ENCODE measurements at regions not wholly inside any gene's neighbourhood (a gene's known extent, or its start where the extent isn't known, plus 50 kb on each side); places are given as distances from the start of the nearest gene placed in this dataset.

DNA sequence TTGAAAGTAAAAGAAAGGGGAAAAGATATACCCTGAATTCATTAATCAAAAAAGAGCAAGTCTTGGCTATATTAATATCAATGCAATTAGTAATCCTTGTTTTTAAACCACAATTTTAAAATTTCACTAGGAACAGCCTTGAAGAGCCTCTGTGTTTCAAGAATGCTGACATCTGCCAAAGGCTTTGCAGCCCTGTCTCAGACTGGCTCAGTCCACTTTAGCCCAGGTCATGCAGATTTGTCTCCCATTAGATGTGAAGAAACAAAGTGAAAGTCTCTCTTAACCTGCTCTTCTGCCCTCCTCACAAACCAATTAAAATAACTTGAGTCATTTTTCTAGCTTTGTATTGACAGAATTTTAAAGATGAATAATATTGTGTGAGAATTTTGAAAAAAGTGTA lies 102.7 kb upstream of the CARMIL1 start:
- H3K4me1 Mint-ChIP-seq (ENCODE audit: low read depth): peaks cover 41% of the 10 kb centered on the region

DNA sequence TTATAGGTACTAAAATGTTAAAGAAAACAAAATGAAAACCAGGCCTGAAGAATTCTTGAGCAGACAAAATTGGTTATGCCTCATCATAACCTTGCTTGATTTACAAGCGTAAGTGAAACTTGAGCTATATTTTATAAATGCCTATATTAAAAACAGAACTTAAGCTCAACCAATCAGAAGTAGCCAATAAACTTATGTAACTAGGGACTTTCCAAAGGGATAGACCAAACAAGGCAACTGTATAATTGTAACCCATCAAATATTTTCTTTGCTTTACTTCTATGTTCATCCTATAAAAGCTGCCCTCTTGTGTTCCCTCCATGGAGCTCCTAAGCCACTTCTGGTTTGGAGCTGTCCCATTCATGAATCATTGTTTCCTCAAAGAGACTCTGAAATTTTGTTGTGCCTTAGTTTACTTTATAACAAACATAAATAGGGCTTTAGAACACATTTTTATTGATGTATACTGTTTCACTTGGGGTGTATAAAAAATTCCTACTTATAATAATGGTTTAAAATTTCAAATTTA lies 101.6 kb upstream of the CARMIL1 start:
- POLR2A ChIA-PET: no interaction called here
- ATAC-seq (no peak), DNase-seq (no peak)
- CTCF ChIA-PET: interaction anchor here (0.7 kb wide), 1 partner anchor 39 kb away, joined by 3 read pairs; no protein-coding TSS in a partner anchor
- Mint-ChIP-seq H3K4me1 (ENCODE audit: low read depth) (peaks cover 42% of the 10 kb centered on the region), H3K4me3 (no peak overlapping the region), H3K27me3 (peaks cover 5% of the 10 kb centered on the region), H3K9me3 (no peaks in the 10 kb centered on the region), H3K27ac (no peak overlapping the region), H3K36me3 (ENCODE audit: low read depth) (no peaks in the 10 kb centered on the region)
- TF ChIP-seq, protein P1, sequence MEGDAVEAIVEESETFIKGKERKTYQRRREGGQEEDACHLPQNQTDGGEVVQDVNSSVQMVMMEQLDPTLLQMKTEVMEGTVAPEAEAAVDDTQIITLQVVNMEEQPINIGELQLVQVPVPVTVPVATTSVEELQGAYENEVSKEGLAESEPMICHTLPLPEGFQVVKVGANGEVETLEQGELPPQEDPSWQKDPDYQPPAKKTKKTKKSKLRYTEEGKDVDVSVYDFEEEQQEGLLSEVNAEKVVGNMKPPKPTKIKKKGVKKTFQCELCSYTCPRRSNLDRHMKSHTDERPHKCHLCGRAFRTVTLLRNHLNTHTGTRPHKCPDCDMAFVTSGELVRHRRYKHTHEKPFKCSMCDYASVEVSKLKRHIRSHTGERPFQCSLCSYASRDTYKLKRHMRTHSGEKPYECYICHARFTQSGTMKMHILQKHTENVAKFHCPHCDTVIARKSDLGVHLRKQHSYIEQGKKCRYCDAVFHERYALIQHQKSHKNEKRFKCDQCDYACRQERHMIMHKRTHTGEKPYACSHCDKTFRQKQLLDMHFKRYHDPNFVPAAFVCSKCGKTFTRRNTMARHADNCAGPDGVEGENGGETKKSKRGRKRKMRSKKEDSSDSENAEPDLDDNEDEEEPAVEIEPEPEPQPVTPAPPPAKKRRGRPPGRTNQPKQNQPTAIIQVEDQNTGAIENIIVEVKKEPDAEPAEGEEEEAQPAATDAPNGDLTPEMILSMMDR (IDR thresholded peaks at IDR 0.05): no peak
- intact Hi-C loops (cut with micrococcal nuclease): no loop called here

More for the DNA sequence above, 102.7 kb upstream of the CARMIL1 start:
- H3K4me3 Mint-ChIP-seq: no peak overlapping the region
- ATAC-seq: no peak
- H3K9me3 Mint-ChIP-seq: no peaks in the 10 kb centered on the region
- DNase-seq: no peak
- CTCF ChIA-PET: no interaction called here
- intact Hi-C loops (cut with micrococcal nuclease): no loop called here
- TF ChIP-seq, protein P1 (IDR thresholded peaks at IDR 0.05): no peak
- no peak overlapping the region for H3K27ac Mint-ChIP-seq
- POLR2A ChIA-PET: no interaction called here
- no peaks in the 10 kb centered on the region for H3K36me3 Mint-ChIP-seq (ENCODE audit: low read depth)
- peaks cover 5% of the 10 kb centered on the region for H3K27me3 Mint-ChIP-seq

DNA sequence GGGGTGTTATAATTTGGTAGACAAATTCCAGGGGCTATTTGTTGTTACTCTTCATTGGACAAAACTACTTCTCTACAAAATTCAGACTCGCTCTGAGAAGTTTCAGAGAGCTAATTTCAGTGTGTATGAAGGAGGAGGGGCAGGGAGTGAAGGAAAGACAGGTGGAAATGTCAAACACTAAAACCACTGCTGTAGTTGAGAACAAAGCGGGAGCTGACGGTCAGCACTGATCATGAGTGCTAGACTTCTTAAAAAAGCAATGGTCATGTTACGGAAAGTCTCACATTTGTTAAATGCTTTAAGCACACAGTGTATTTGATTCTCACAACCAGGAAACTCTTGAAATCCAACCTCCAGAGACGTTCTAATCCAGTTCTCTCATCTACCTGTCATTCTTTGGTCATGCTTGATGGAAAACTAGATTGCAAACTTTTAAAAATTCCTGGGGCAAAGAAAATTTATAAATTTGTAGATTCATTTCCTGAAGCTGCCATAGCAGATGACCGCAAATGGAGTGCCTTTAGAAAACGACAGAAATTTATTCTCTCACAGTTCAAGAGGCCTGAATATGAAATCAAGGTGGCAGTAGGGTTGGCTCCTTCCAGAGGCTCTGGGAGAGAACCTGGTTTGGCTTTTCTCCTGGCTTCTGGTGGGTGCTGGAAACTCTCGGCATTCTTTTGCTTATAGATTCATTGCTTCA lies 100.7 kb upstream of the CARMIL1 start:
- TF ChIP-seq, protein P1 (IDR thresholded peaks at IDR 0.05): no peak
- no peak for ATAC-seq
- no peaks in the 10 kb centered on the region for H3K36me3 Mint-ChIP-seq (ENCODE audit: low read depth)
- no peaks in the 10 kb centered on the region for H3K9me3 Mint-ChIP-seq
- ChIA-PET POLR2A (interaction anchor here (2.0 kb wide), 1 partner anchor 41 kb away, joined by 11 read pairs; no protein-coding TSS in a partner anchor), CTCF (interaction anchor here (1.2 kb wide), 1 partner anchor 40 kb away, joined by 3 read pairs; no protein-coding TSS in a partner anchor)
- peaks cover 34% of the 10 kb centered on the region for H3K4me1 Mint-ChIP-seq (ENCODE audit: low read depth)
- H3K27ac Mint-ChIP-seq: peak overlapping the region; percentile 36
- peaks cover 4% of the 10 kb centered on the region for H3K27me3 Mint-ChIP-seq
- intact Hi-C loops (cut with micrococcal nuclease): no loop called here
- no peak overlapping the region for H3K4me3 Mint-ChIP-seq
- no peak for DNase-seq

DNA sequence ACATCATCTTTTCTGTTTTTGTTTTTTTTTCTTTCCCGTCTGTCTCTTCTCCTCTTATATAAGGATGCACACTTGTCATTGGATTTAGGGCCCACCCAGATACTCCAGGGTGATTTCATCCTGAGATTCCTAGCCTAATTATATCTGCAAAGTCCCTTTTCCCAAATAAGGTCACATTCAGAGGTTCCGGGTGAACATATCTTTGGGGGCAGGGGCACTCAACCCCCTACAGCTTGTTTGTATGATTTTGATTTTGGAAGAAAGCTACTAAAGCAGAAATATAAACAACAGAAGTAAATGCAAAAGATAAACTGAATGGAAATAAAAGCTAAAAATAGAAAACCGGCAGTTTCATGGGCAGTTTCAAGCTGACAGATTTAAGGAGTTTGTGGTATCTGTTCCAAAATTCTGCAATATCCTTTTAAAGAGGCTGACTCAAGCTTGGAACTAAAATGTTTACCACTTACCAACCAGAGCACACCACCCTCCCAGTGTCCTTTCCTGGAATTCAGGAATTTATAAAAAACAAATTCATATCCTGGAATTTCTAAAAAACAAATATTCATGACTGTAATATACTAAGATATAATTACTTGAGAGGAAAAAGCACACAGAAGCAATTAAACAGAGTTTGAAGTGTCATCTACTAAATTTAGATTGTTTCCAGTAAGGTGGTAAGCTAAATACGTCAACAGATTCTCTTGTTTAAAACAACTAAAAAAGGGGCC lies 100.0 kb upstream of the CARMIL1 start:
- Mint-ChIP-seq H3K36me3 (ENCODE audit: low read depth) (no peaks in the 10 kb centered on the region), H3K27me3 (peaks cover 4% of the 10 kb centered on the region), H3K9me3 (no peaks in the 10 kb centered on the region), H3K4me3 (no peak overlapping the region), H3K27ac (peak overlapping the region; percentile 36), H3K4me1 (ENCODE audit: low read depth) (peaks cover 27% of the 10 kb centered on the region)
- TF ChIP-seq, protein P1 (IDR thresholded peaks at IDR 0.05): no peak
- CTCF ChIA-PET: interaction anchor here (1.2 kb wide), 1 partner anchor 41 kb away, joined by 3 read pairs; no protein-coding TSS in a partner anchor
- ATAC-seq (no peak), DNase-seq (no peak)
- intact Hi-C loops (cut with micrococcal nuclease): no loop called here
- POLR2A ChIA-PET: interaction anchor here (2.0 kb wide), 1 partner anchor 41 kb away, joined by 11 read pairs; no protein-coding TSS in a partner anchor

All from activated CD8-positive, alpha-beta T cell treated with anti-CD3 and anti-CD28 coated beads for 36 hours (primary cell).